ENCODE measurements at regions not wholly inside any gene's neighbourhood (a gene's known extent, or its start where the extent isn't known, plus 50 kb on each side); places are given as distances from the start of the nearest gene placed in this dataset.

GRCh38 chr7:25877802-25878789 lies 273.9 kb upstream of the NFE2L3 start:
- no peak for TF ChIP-seq CTCF (IDR thresholded peaks at IDR 0.05; ENCODE audit: low read depth, low read length)
- no peak for TF ChIP-seq EZH2phosphoT487 (IDR thresholded peaks at IDR 0.05; ENCODE audit: low read depth)

Measured in OCI-LY3 (cell line).